Inflammatory macrophage treated with lipopolysaccharide for 4 hours (primary cell): ENCODE measurements at regions not wholly inside any gene's neighbourhood (a gene's known extent, or its start where the extent isn't known, plus 50 kb on each side); places are given as distances from the start of the nearest gene placed in this dataset.

Experiments used
- DNase-seq: peaks from one replicate; pipeline ENCODE4 v3.0.0-alpha.2; 2020

- DNase-seq: no peak
Observed at GRCh38 chr5:126364206-126364902, 58.9 kb upstream of the GRAMD2B start.

GRCh38 chr5:126365446-126366198 is 57.6 kb upstream of the GRAMD2B start:
- DNase-seq: no peak

GRCh38 chr5:126366199-126366560 is 57.0 kb upstream of the GRAMD2B start:
- no peak for DNase-seq

DNA sequence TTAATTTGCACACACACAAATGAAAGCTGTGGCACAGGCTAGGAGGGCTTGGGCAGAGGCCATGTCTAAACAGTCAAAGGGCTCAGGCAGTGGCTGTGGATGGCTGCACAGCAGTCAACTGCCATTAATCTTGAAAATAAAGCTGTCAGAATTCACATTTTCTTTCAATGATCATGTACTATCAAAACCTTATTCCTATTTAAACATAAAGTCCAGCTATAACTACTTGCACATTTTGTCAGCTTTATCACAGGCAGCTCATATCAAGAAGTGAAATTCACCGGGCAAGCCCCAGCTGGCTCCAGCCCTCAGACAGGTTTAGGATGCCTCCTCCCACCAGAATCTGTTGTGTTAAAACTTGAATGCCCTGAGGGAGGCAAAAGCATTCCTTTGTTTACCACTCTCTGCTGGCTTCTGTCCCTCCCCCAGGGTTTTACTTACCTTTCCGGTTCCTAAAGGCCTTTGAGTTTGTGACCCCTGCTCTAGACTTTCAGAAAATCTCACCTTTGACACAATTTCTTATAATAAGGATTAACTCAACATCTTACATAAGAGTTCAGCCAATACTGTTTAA is 54.9 kb upstream of the GRAMD2B start:
- DNase-seq: no peak

DNA sequence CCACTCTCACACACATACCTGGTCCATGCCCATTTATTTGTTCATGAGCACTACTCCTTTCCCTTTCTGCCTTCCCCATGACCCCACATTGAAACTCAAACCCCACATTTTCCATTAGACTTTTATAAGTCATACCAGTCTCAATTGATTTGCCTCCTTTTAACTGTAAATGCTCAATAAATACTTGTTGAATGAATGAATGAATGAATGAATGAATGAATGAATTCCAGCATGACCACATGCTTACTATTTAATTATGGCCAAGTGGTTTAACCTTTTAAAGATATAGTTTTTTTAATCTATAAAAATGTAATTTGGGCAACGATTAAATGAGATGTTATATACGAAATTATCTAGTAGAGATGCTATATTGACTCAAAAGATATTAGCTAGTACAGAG is 54.1 kb upstream of the GRAMD2B start:
- DNase-seq: no peak

GRCh38 chr5:126369995-126370731 is 53.0 kb upstream of the GRAMD2B start:
- DNase-seq: no peak

- DNase-seq: no peak
Observed at GRCh38 chr5:126370796-126371718, 52.2 kb upstream of the GRAMD2B start.

GRCh38 chr5:126373375-126374108 is 49.7 kb upstream of the GRAMD2B start:
- DNase-seq: no peak
